GM21723 (cell line): ENCODE measurements at regions not wholly inside any gene's neighbourhood (a gene's known extent, or its start where the extent isn't known, plus 50 kb on each side); places are given as distances from the start of the nearest gene placed in this dataset.
"Not testable (repeated sequence)": the region's sequence is repeated elsewhere in the genome, so short reads cannot be mapped to it uniquely, and the experiment has no call there.

ENCODE experiments used
- ATAC-seq: cut with Tn5 transposase; IDR thresholded peaks from one replicate; pipeline ENCODE4 v1.9.1; 2021; ENCODE audit warnings: mild to moderate bottlenecking, moderate library complexity; ENCODE audit not compliant: unreplicated experiment

- ATAC-seq: no peak
Observed at GRCh38 chr9:86507212-86507630, 153.0 kb upstream of the TUT7 start.

DNA sequence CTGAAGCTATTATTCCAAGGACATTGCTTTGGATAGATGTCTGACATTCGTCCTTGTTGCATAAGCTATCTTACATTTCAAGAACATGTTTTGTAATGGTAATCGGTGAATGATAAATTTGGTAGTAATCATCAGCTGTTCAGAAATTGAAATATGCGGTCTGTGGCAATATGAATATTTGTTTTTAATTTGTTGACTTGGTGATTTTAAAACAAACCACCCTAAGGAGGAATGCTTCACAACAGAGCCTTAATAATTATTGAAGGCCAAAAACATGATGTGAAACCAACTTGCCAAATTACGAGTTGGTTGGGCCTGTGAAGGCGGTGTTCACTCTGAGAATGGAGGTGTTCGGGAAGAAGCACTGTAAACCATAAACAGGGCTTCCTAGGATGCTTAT, 149.7 kb upstream of the TUT7 start:
- ATAC-seq: no peak

DNA sequence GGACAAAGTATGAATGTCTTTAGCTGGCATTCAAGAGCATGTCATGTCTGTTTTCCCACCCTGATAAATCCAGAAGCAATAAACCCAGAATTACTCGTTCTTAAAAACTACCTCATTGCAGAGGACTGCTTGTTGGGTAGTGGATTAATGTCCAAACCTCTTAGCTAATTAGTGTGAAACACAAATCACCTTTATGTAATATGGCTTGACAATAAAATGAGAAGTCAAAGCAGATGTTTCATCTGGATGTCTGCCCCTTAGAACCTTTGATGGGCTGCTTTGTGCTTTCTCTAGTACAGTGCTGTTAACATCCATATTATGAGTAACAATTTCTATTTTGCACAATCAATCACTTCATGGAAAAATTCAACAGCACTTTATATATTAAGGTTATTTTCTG, 149.1 kb upstream of the TUT7 start:
- ATAC-seq: no peak

DNA sequence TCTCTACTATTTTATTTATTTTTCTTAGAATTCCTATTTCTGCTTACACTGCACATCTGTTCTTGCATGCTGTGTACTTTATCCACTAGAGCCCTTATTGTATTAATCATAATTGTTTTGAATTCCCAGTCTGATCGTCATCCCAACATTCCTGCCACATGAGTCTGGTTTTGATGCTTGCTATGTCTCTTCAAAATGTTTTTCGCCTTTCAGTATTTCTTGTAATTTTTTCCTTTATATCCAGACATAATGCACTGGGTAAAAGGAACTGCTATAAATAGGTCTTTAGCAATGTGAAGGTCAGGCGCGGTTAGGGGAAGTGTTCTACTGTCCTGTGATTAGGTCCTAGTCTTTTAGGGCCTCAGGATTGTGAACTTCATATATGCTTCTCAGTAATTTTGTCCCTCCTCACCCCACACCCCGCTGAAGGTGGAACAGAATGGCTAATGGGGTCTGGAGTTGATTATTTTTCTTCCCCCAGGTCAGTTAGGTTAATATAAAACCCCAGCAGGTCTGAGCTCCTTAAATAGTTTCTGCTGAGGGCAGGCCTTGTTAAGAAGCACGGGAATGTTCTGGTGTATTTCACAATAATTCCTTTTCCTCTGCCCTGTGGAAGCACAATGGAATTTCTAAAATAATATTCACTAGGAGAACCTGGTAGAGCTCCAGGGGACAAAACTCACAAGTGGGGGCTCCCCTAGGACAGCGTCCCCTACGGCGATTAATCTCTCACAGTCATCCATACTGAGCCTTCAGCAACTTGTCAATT, 146.6 kb upstream of the TUT7 start:
- ATAC-seq: no peak

DNA sequence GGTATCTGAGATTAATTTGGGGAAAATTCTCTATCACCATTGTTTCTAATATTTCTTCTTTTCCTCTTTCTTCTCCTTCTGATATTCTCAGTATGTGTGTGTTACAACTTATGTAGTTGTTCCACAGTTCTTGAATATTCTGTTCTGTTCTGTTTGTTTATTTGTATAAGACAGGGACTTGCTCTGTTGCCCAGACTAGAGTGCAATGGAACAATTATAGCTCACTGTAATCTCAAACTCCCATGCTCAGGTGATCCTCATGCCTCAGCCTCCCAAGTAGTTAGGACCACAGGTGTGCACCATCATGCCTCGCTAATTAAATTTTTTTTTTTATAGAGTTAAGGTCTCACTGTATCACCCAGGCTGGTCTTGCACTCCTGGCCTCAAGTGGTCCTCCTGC, 145.8 kb upstream of the TUT7 start:
- no peak for ATAC-seq

GRCh38 chr9:86494644-86495111, 140.5 kb upstream of the TUT7 start:
- no peak for ATAC-seq

DNA sequence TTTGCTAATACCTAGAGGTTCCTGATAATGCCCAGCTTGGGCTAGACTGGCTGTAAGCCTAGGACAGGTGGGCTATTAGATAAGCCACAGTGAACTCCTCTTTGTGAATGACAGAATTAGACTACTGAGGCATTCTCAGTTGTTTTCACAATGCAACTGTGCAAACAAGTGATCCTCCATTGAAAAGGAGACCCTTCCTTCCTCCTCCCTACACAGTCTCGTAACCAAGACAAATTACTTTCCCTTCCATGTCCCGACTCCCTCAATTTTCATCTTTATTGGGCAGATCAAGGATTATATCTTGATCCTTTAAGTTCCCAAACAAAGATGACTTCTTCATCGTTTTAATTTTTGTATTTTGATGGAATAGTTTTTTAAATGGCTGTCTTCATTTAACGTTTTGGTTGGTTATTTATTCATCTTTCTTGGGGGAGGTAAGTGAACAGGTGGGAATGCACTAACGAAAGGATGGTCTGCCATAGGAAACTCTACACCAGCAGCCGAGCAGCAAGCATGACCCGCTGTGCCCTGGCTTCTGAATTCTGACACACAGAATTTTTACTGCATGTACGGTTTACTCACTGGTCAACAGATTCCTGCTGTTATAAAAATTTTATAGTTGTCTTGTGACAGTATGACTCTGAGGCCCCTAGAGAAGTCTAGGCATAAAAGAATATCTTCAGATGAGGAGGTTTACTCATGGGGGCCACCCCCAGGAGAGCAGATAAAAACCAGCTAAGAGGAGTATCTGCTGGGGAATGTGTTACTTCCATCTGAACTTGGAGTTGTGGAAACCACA, 137.5 kb upstream of the TUT7 start:
- no peak for ATAC-seq

GRCh38 chr9:86488794-86489193, 134.6 kb upstream of the TUT7 start:
- no peak for ATAC-seq

- no peak for ATAC-seq
Observed at GRCh38 chr9:86488345-86488744, 134.1 kb upstream of the TUT7 start.

DNA sequence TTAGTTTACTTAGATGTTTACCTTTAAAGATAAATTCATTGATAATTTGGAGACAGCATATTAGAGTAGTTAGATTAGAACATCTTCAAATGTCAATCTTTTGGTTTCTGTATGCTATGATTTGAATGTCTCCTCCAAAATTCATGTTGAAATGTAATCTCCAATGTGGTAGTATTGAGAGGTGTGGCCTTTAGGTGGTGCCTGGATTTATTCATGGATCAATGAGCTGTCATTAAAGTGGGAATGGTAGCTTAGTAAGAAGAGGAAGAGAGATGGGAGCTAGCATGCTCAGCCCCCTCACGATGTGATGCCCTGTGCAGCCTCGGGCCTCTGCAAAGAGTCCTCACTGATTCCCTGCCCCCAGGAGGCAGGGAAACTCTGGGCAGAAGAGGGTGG, 133.6 kb upstream of the TUT7 start:
- no peak for ATAC-seq

DNA sequence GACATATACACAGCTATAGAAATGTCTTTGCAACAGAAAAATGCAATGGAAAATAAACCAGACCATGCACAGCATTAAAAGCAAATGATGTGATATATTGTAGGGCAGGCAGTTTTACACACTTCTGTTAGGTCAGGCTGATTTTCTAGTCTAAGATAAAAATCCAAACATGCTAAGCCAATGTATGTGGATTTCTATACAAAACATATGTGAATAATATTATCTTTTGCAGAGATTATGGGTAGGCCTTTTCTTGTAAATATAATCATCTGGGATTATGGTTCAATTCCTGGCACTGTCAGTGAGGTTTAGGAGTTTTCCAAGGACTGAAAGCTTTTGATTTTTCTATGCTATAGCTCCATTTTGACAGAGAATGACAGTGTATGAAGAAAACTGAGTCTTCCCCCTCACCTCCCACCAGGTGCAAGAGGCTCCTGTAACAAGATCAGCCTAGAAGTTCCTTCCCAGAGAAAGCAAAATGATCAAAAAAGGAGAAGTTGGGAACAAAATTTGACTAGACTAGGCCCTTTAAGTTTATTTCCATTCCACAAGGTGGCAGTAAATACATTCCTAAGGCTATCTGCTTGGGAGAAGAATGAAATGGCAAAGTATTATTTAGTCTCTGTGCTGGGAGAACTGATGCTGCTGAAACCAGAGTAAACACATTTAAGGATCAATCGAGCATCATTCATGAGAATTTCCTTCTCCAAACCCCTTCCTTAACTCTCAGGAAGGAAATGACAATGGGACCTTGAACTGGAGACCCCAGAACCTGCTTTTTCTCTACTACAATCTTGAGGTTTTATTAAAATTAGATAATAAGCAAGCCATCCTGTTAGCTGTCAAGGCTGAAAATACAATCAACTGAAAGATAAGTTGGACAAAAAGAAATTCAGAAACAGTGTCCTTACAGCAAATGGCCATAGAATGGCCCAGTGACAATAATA, 133.0 kb upstream of the TUT7 start:
- ATAC-seq: no peak

DNA sequence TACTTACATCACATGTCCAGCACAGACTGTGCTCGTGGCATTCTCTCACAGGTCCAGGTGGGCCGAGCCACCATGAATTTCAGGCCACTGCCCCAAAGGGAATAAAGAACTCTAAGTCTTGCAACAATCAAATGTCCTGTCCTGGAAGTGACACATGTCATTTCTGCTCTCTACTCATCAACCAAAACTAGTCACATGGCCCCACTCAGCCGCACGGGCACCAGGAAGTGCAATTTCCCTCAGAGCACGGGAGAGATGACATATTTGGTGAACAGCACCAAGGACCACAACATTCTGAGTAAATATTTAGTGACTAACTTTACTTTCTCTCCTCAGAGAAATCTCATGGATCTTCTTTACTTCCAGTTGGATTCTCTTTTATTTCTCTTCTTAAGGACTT, 131.1 kb upstream of the TUT7 start:
- no peak for ATAC-seq

- no peak for ATAC-seq
Observed at GRCh38 chr9:86483496-86483895, 129.3 kb upstream of the TUT7 start.

DNA sequence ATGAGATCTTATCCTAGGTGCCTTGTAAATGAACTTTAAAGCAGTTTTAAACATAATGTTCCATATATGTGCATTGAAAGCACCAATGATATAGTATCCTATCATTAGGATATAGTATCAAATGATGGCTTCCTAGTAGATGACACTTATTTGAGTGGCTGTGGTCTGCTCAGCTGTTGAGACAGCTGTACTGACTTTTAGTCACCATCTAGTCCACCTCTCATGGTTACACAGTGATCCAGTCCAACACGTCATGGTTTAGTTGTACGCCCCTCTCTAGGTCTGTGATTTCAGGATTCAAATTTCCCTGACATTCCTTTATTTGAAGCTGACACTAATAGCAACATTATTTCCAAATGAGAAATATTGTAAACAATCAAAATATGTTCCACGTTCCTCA, 127.3 kb upstream of the TUT7 start:
- no peak for ATAC-seq

- ATAC-seq: not testable (repeated sequence)
Observed at GRCh38 chr9:86475255-86475654, 121.0 kb upstream of the TUT7 start.

- ATAC-seq: no peak
Observed at GRCh38 chr9:86471171-86471815, 117.1 kb upstream of the TUT7 start.

- ATAC-seq: no peak
Observed at GRCh38 chr9:86470326-86470725, 116.1 kb upstream of the TUT7 start.

DNA sequence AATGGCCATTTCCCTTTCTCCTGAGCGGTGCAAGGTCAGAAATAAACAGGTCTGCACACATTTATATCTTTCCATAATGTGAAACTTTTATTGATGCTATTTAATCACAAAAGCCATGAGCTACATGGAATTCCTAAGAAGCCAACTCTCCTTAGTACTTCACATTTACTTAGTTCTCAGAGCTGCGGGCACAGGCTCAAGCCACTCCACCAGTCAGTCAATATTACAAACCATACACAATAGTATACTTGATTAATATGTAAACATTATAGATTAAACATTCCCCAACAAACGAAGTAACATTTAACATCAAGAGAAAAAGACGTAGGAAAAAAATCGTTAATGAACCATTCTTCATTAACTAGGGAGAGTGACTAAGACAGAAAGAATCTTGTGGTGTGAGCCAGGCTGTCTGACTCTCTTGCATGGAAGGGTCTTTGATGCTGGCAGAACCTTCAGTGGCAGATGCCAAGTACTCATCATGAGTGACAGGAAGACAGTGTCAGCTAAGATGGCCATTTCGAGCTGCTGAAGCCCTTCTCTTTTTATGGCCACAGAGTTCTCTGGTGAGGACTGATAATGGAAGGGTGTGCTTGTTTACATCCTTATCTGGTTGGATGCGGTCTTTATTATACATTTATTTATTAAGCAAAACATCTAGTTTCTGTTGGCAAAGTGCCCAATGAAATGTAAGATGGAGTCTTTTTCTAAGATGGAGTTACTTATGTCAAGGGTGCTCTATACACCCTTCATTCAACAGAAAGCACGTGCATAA, 115.5 kb upstream of the TUT7 start:
- no peak for ATAC-seq

DNA sequence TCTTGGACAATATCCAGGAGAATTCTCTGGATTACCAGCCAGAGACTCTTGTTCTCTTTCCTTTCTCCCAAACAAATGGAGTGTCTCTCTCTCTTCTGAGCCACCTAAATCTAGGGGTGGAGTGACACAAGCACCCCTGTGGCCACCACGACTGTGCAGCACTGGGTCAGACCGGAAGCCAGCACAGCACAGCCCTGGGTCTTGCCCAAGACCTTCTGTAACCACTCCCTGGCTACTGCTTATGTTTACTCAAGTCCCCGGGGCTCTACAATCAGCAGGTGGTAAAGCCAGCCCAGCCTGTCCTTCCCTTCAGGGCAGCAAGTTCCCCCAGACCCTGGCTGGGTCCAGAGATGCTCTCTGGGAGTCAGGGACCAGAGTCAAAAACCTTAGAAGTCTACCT, 110.0 kb upstream of the TUT7 start:
- ATAC-seq: no peak
